Gastroesophageal sphincter (tissue), 3 donors: ENCODE measurements at regions not wholly inside any gene's neighbourhood (a gene's known extent, or its start where the extent isn't known, plus 50 kb on each side); places are given as distances from the start of the nearest gene placed in this dataset.

Experiments
- EP300 ChIP-seq: sonication (generic); formaldehyde crosslinking; IDR thresholded peaks from one replicate; pipeline ENCODE4 v1.6.1; 2017; ENCODE audit warnings: antibody characterized with exemption, mild to moderate bottlenecking
- POLR2A ChIP-seq, 2 donors: fragments of 450-650 bp; IDR thresholded peaks; one replicate each; pipeline ENCODE4 v1.6.1; 2017; ENCODE audit warnings: antibody characterized with exemption in 2 of 2, mild to moderate bottlenecking in 2 of 2, moderate library complexity in 1 of 2
- POLR2AphosphoS5 ChIP-seq: sonication (generic); formaldehyde crosslinking; IDR thresholded peaks from one replicate; pipeline ENCODE4 v1.6.1; 2017; ENCODE audit warnings: antibody characterized with exemption
- TF ChIP-seq, protein P1 (sequence below), 4 experiments: fragments of 200-600 bp in 2 of 4; fragments of 450-650 bp in 2 of 4; sonication (generic) in 1 of 4; IDR thresholded peaks; one replicate each; pipeline ENCODE4 v1.5.1; 2017 to 2019; ENCODE audit warnings: antibody characterized with exemption in 4 of 4, mild to moderate bottlenecking in 2 of 4, moderate library complexity in 2 of 4

DNA sequence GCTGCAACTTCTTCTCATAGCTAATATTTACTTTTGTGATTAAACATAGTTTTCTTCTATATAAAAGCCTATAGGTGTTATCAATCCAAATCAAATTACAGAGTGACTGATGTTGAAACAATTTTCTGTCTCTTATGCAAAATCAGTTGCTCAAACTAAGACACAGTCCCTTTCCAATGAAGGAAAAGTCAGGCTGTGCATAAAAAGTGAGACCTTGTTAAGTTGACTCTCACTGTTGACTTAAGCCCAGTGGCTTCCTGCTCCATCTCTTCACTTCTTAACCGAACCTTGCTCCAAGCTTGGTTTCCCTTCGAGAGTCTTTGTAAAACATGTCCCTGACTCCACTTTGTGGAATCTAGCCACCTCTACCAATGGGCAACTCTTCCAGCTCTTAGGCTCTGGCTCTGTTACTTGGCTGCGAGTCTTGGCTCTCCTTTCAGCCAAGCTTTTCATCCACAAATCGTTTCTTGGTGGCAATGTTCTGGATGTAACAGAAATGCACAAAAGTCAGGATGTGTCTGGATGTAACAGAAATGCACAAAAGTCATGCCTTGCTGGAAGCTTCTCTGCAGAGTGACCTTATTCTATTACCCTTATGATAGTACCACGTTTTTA is 118.9 kb downstream of the LIG4 start:
- TF ChIP-seq, protein P1, sequence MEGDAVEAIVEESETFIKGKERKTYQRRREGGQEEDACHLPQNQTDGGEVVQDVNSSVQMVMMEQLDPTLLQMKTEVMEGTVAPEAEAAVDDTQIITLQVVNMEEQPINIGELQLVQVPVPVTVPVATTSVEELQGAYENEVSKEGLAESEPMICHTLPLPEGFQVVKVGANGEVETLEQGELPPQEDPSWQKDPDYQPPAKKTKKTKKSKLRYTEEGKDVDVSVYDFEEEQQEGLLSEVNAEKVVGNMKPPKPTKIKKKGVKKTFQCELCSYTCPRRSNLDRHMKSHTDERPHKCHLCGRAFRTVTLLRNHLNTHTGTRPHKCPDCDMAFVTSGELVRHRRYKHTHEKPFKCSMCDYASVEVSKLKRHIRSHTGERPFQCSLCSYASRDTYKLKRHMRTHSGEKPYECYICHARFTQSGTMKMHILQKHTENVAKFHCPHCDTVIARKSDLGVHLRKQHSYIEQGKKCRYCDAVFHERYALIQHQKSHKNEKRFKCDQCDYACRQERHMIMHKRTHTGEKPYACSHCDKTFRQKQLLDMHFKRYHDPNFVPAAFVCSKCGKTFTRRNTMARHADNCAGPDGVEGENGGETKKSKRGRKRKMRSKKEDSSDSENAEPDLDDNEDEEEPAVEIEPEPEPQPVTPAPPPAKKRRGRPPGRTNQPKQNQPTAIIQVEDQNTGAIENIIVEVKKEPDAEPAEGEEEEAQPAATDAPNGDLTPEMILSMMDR (IDR thresholded peaks at IDR 0.05) = no peak
- no peak for TF ChIP-seq POLR2AphosphoS5
- TF ChIP-seq POLR2A (IDR thresholded peaks at IDR 0.05) = no peak
- no peak for TF ChIP-seq EP300
